ENCODE measurements at regions not wholly inside any gene's neighbourhood (a gene's known extent, or its start where the extent isn't known, plus 50 kb on each side); places are given as distances from the start of the nearest gene placed in this dataset.

DNA sequence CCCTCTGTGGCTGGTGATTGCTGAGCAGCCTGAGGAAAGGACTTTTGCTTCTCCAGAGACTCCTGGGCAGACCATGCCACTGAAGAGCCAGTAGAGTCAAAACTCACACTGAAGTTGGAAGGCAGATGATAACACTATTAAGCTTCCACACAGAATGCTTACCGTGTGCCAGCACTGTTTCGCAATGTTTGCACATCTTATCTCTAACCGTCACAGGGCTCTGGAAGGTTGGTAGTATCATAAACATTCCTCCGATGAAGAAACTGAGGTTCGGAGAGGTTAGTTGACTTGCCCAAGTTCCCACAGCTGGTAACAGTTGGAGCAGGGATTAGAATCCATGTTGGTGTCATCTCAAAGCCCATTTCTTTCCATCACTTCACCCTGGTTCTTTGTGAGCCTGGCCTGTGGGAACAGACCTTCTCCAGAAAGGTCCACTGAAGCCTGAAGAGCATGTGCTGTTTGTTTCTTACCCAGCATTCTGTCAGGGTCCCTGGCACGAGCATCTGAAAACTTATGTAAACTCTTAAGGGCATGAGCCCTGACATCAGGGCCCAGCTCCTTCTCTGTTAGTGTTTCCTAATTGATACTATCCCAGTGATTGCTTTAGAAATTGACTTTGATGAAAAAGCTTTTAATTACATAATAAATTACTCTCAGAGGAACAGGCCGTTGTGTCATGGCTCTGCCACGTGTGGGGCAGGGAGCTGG is 77.0 kb upstream of the PRR23C start:
- TF ChIP-seq CTCF (CRISPR knock-in tag; IDR thresholded peaks at IDR 0.05) (no peak), TAF15 (IDR thresholded peaks at IDR 0.05; ENCODE audit: low read depth, low read length, poor library complexity, severe bottlenecking) (no peak), FOXA1 (IDR thresholded peaks at IDR 0.05) (no peak), FOXA1 (CRISPR knock-in tag; IDR thresholded peaks at IDR 0.05) (peak; percentile 88), HOXD1 (CRISPR knock-in tag; IDR thresholded peaks at IDR 0.05) (no peak), ZBTB1 (CRISPR knock-in tag; IDR thresholded peaks at IDR 0.05; ENCODE audit: borderline replicate concordance) (no peak), ELF1 (CRISPR knock-in tag; IDR thresholded peaks at IDR 0.05) (no peak), POLR2A (IDR thresholded peaks at IDR 0.05; ENCODE audit: insufficient read depth in 1 of 2, low read depth in 2 of 2, low read length in 2 of 2) (no peak), FOXA3 (CRISPR knock-in tag; IDR thresholded peaks at IDR 0.05) (peak; percentile 88), CBFB (CRISPR knock-in tag; IDR thresholded peaks at IDR 0.05) (no peak), HES4 (CRISPR knock-in tag; IDR thresholded peaks at IDR 0.05; ENCODE audit: borderline replicate concordance) (no peak), JUNB (CRISPR knock-in tag; IDR thresholded peaks at IDR 0.05; ENCODE audit: borderline replicate concordance) (no peak), RBFOX2 (IDR thresholded peaks at IDR 0.05; ENCODE audit: low read depth, low read length) (no peak)
- TF ChIP-seq, protein P1, sequence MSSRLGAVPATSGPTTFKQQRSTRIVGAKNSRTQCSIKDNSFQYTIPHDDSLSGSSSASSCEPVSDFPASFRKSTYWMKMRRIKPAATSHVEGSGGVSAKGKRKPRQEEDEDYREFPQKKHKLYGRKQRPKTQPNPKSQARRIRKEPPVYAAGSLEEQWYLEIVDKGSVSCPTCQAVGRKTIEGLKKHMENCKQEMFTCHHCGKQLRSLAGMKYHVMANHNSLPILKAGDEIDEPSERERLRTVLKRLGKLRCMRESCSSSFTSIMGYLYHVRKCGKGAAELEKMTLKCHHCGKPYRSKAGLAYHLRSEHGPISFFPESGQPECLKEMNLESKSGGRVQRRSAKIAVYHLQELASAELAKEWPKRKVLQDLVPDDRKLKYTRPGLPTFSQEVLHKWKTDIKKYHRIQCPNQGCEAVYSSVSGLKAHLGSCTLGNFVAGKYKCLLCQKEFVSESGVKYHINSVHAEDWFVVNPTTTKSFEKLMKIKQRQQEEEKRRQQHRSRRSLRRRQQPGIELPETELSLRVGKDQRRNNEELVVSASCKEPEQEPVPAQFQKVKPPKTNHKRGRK (CRISPR knock-in tag; IDR thresholded peaks at IDR 0.05) = no peak
